Retinal pigment epithelial cell (primary cell): ENCODE measurements at regions not wholly inside any gene's neighbourhood (a gene's known extent, or its start where the extent isn't known, plus 50 kb on each side); places are given as distances from the start of the nearest gene placed in this dataset.

Source experiments
- DNase-seq: peaks from one replicate; pipeline ENCODE4 v3.0.0-alpha.2; 2010; ENCODE audit warnings: low read depth
- H3K4me3 ChIP-seq: 2 replicates; pipeline ENCODE4 v1.5.1; 2011; ENCODE audit warnings: mild to moderate bottlenecking, low read length, control low read depth, moderate library complexity
- TF ChIP-seq, protein P1 (sequence below): conservative IDR thresholded peaks from 2 replicates; pipeline ENCODE4 v1.5.1; 2011; ENCODE audit warnings: low read depth, low read length, control low read depth, inconsistent platforms

DNA sequence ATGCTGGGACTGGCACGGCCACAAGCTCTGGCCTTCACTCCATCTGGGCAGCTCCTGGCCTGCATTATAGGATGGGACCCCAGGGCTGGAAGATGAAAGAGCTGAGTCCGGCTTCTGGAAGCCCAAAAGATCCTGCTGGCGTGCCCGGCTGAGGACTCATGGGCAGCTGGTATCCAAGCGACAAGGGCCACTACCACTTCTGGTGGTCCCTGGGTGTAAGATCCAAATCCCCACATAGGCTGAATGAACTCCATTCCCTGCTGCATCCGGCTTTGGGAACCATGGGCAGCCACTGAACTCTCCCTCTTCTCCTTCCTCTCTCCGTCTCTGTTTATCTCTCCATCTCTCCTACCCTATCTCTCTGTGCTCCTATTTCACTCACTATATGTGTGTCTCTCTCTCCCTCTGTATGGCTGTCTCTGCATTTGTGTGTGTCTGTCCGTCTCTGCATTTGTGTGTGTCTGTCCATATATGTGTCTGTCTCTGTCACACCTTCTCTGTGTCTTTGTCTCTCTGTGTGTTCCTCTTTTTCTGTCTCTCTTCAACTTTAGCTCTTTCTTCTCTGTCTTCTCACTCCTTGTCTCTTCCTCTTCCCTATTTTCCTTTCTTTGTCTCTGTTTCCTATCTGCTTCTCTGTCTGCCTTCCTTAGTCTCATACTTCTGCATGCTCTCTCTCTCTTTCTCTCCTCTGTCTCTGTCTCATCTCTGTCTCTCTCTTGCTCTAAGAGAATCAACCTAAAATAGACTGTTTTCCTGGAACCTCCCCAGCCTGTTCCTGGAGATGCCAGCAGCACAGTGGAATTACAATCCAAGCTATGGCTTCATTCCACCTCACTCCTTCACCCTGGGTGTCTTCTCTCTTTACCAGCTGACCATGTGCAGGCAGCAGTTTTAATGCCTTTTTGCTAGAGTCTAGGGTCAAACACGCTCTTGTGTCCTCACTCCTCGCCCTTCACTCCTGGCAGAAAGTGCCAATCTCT, 60.4 kb upstream of the IRX6 start:
- DNase-seq = no peak
- TF ChIP-seq, protein P1, sequence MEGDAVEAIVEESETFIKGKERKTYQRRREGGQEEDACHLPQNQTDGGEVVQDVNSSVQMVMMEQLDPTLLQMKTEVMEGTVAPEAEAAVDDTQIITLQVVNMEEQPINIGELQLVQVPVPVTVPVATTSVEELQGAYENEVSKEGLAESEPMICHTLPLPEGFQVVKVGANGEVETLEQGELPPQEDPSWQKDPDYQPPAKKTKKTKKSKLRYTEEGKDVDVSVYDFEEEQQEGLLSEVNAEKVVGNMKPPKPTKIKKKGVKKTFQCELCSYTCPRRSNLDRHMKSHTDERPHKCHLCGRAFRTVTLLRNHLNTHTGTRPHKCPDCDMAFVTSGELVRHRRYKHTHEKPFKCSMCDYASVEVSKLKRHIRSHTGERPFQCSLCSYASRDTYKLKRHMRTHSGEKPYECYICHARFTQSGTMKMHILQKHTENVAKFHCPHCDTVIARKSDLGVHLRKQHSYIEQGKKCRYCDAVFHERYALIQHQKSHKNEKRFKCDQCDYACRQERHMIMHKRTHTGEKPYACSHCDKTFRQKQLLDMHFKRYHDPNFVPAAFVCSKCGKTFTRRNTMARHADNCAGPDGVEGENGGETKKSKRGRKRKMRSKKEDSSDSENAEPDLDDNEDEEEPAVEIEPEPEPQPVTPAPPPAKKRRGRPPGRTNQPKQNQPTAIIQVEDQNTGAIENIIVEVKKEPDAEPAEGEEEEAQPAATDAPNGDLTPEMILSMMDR = no peak
- H3K4me3 ChIP-seq = no peak overlapping the region

DNA sequence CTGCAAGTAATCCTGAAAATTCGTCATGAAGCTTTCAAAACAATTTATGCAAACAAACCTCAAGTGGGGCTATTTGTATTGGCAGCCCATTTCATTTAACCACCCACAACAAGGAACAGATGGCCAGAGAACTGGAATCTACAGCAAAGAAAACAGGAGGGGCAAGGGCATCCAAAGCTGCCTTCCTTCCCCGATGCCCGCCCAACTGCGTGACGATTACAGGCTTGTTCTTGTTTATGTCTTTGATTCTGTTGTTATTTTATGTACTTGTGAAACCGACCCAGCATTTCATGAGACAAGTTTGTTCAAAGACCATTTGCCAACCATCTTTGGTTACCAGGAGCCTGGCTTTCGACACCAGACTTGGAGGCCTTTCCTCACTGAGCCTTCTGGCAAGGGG, 59.1 kb upstream of the IRX6 start:
- TF ChIP-seq, protein P1 = no peak
- H3K4me3 ChIP-seq = no peak overlapping the region

DNA sequence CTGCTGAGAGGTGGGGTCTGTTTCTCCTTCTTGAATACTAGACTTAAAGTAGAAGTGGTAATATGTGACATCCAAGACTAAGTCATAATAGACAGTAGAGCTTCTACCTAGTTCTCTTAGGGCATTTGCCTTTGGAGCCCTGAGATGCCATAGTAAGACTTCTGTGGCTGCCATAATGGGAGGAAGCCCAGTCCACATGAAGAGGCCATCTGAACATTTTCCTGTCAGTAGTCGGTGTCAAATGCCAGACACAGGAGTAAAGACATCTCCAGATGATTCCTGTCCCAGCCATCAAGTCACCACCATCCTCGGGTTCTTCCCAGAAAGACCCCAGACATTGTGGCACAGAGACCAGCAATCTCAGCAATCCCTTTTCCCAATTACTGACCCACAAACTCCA, 58.1 kb upstream of the IRX6 start:
- DNase-seq = no peak
- no peak overlapping the region for H3K4me3 ChIP-seq
- TF ChIP-seq, protein P1 = no peak

More for the DNA sequence above, 59.1 kb upstream of the IRX6 start:
- no peak for DNase-seq

DNA sequence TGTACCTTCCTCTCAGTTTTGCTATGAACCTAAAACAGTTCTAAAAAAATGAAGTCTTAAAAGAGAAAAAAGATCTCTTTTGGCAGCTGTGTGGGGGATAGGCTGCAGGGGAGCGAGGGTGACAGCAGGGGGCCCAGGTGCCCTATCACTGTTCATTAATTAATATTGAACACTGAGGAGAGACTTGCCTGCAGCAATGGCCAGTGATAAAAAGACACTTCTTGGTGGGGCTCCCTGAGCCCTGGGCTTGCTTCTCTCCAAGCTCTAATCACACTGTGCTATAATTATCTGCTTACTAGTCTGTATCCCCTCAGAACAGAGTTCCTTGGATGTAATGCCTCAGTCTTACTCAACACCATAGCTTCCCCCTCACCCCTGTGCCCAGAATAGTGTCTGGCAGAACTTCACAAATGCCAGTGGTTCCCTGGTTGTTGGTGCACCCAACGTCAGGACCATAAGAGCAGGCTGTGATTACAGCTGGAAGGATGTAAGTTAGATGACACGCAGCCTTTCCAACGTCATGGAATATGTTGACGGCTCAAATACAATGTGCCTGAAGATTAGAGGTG, 52.0 kb upstream of the IRX6 start:
- TF ChIP-seq, protein P1 = no peak
- no peak overlapping the region for H3K4me3 ChIP-seq
- no peak for DNase-seq

DNA sequence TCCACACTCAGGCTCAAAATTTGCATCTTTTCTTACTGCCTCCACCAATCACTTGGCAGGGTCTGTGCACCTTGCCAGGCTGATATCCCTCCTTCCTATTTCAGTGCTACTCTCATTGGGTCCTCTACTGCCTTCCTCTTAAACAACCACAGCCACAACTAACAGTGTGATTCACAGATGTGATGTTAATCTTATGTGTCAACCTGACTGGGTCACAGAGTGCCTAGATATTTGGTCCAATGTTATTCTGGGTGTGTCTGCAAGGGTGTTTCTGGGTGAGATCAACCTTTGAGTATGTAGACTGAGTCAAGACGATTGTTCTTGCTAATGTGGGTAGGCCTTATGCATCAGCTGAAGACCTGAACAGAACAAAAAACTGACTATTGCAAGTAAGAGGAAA, 51.3 kb upstream of the IRX6 start:
- DNase-seq = no peak
- TF ChIP-seq, protein P1 = no peak
- H3K4me3 ChIP-seq = no peak overlapping the region

DNA sequence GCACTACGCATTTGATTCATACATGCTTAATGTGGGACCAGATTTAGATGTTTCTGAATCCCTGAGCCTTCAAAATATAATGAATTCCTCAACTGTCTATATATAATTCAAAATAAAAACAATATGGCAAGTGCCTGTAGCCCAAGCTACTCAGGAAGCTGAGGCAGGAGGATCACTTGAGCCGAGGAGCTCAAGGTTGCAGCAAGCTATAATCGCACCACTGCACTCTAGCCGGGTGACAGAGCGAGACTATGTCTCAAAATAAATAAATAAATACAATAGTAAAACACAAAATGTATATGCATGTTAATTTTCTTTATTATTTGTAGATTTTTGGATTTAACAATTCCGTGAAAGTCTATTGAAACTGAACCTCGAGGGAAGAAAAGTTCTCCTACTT, 50.6 kb upstream of the IRX6 start:
- DNase-seq = no peak
- TF ChIP-seq, protein P1 = no peak
- H3K4me3 ChIP-seq = no peak overlapping the region
